Activated CD8-positive, alpha-beta T cell treated with anti-CD3 and anti-CD28 coated beads for 36 hours (primary cell): ENCODE measurements at regions not wholly inside any gene's neighbourhood (a gene's known extent, or its start where the extent isn't known, plus 50 kb on each side); places are given as distances from the start of the nearest gene placed in this dataset.

Source experiments
- ATAC-seq: fragments of 200-7000 bp; cut with Tn5 transposase; one replicate; pipeline ENCODE4 v1.10.0; 2021; ENCODE audit warnings: mild to moderate bottlenecking, moderate library complexity
- CTCF ChIA-PET: fragments of 350-600 bp; sonication (Branson Sonifier 250); formaldehyde crosslinking; loops from one replicate; lab custom pipeline; 2021; ENCODE audit warnings: antibody characterized with exemption; lab: Charles Lee
- POLR2A ChIA-PET: fragments of 350-600 bp; sonication (Branson Sonifier 250); formaldehyde crosslinking; loops from one replicate; lab custom pipeline; 2021; ENCODE audit warnings: antibody characterized with exemption; lab: Charles Lee
- DNase-seq: peaks from one replicate; pipeline ENCODE4 v3.0.0-alpha.2; 2020
- H3K27ac Mint-ChIP-seq: one replicate; pipeline ENCODE4 v1.8.0; 2021; ENCODE audit warnings: mild to moderate bottlenecking, mixed read lengths
- H3K27me3 Mint-ChIP-seq: one replicate; pipeline ENCODE4 v1.8.0; 2021; ENCODE audit warnings: mixed read lengths
- H3K36me3 Mint-ChIP-seq: one replicate; pipeline ENCODE4 v1.8.0; 2021; ENCODE audit warnings: low read depth, mixed read lengths
- H3K4me1 Mint-ChIP-seq: one replicate; pipeline ENCODE4 v1.8.0; 2021; ENCODE audit warnings: low read depth, mixed read lengths
- H3K4me3 Mint-ChIP-seq: one replicate; pipeline ENCODE4 v1.8.0; 2021; ENCODE audit warnings: mild to moderate bottlenecking, moderate library complexity, mixed read lengths
- H3K9me3 Mint-ChIP-seq: one replicate; pipeline ENCODE4 v1.8.0; 2021; ENCODE audit warnings: mixed read lengths
- intact Hi-C: fragments of 100-400 bp; cut with micrococcal nuclease; formaldehyde crosslinking; loops from one replicate; pipeline ENCODE4 v1.10.0; 2022
- TF ChIP-seq, protein P1 (sequence below): fragments of 200-600 bp; IDR thresholded peaks from one replicate; pipeline ENCODE4 v1.8.0; 2022; ENCODE audit warnings: antibody characterized with exemption, mild to moderate bottlenecking

GRCh38 chr14:46596236-46596635, 55.3 kb downstream of the RPL10L start:
- Mint-ChIP-seq H3K36me3 (no peaks in the 10 kb centered on the region), H3K27ac (no peak overlapping the region), H3K9me3 (peaks cover 2% of the 10 kb centered on the region), H3K4me1 (peaks cover 2% of the 10 kb centered on the region), H3K27me3 (no peaks in the 10 kb centered on the region), H3K4me3 (no peak overlapping the region)
- ChIA-PET CTCF (no interaction called here), POLR2A (no interaction called here)
- ATAC-seq (no peak), DNase-seq (no peak)
- TF ChIP-seq, protein P1, sequence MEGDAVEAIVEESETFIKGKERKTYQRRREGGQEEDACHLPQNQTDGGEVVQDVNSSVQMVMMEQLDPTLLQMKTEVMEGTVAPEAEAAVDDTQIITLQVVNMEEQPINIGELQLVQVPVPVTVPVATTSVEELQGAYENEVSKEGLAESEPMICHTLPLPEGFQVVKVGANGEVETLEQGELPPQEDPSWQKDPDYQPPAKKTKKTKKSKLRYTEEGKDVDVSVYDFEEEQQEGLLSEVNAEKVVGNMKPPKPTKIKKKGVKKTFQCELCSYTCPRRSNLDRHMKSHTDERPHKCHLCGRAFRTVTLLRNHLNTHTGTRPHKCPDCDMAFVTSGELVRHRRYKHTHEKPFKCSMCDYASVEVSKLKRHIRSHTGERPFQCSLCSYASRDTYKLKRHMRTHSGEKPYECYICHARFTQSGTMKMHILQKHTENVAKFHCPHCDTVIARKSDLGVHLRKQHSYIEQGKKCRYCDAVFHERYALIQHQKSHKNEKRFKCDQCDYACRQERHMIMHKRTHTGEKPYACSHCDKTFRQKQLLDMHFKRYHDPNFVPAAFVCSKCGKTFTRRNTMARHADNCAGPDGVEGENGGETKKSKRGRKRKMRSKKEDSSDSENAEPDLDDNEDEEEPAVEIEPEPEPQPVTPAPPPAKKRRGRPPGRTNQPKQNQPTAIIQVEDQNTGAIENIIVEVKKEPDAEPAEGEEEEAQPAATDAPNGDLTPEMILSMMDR = no peak
- intact Hi-C loops = no loop called here

- no peak overlapping the region for H3K4me3 Mint-ChIP-seq
- H3K27ac Mint-ChIP-seq = no peak overlapping the region
- H3K36me3 Mint-ChIP-seq = no peaks in the 10 kb centered on the region
- DNase-seq = no peak
- ChIA-PET CTCF (interaction anchor here (0.9 to 1.3 kb wide), 2 partner anchors 8 to 10 kb away, joined by 3 read pairs; no protein-coding TSS in a partner anchor), POLR2A (no interaction called here)
- no peak for ATAC-seq
- TF ChIP-seq, protein P1 = no peak
- intact Hi-C loops = no loop called here
- H3K9me3 Mint-ChIP-seq = peaks cover 6% of the 10 kb centered on the region
- no peaks in the 10 kb centered on the region for H3K4me1 Mint-ChIP-seq
- no peaks in the 10 kb centered on the region for H3K27me3 Mint-ChIP-seq
Measured at GRCh38 chr14:46582826-46583225, 68.8 kb downstream of the RPL10L start.

GRCh38 chr14:46581036-46581671, 70.4 kb downstream of the RPL10L start:
- Mint-ChIP-seq H3K4me3 (no peak overlapping the region), H3K4me1 (no peaks in the 10 kb centered on the region), H3K9me3 (peaks cover 8% of the 10 kb centered on the region), H3K36me3 (no peaks in the 10 kb centered on the region), H3K27me3 (no peaks in the 10 kb centered on the region), H3K27ac (no peak overlapping the region)
- intact Hi-C loops = no loop called here
- DNase-seq (peak; percentile 6), ATAC-seq (no peak)
- ChIA-PET CTCF (interaction anchor here (0.5 kb wide), 1 partner anchor 18 kb away, joined by 3 read pairs; no protein-coding TSS in a partner anchor), POLR2A (no interaction called here)
- TF ChIP-seq, protein P1 = peak; percentile 44

- TF ChIP-seq, protein P1 = no peak
- no peak overlapping the region for H3K27ac Mint-ChIP-seq
Measured at GRCh38 chr14:46574978-46575375, 76.6 kb downstream of the RPL10L start.

DNA sequence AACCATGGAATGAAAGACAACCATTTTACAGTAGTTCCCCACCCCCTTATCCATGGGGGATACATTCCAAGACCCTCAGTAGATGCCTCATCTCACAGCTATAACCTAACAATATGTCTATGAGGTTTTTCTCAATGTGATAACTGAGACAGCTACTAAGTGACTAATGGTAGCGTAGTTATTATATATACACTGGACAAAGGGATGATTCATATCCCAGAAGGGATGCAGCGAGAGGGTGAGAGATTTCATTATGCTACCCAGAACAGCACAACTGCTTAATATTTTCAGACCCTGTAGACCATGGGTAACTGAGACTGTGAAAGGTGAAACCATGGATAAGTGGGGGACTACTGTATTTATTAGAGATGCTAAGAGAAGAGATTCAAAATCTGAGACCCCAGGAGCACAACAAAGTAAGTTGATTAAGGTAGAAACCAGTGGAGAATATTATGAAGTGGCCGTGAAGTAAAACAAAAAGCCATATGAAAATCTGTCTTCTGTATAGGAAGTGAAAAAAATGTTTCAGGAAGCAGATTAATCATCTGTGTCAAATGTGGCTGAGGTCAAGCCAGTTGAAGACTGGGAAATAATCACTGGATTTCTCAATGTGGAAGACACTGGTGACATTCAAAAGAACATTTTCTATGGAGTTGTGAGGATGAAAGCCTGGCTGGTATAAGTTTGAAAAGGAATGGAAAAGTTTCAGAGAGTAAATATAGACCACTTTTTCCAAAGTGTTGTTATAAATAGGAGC, 77.2 kb downstream of the RPL10L start:
- POLR2A ChIA-PET = no interaction called here
- no peaks in the 10 kb centered on the region for H3K4me1 Mint-ChIP-seq
- no peaks in the 10 kb centered on the region for H3K36me3 Mint-ChIP-seq
- intact Hi-C loops = no loop called here
- H3K4me3 Mint-ChIP-seq = no peak overlapping the region
- CTCF ChIA-PET = interaction anchor here (0.6 kb wide), 1 partner anchor 17 kb away, joined by 3 read pairs; no protein-coding TSS in a partner anchor
- TF ChIP-seq, protein P1 = no peak
- no peaks in the 10 kb centered on the region for H3K27me3 Mint-ChIP-seq
- no peak for DNase-seq
- H3K27ac Mint-ChIP-seq = no peak overlapping the region
- peaks cover 8% of the 10 kb centered on the region for H3K9me3 Mint-ChIP-seq
- no peak for ATAC-seq

More at GRCh38 chr14:46574978-46575375, 76.6 kb downstream of the RPL10L start:
- no peaks in the 10 kb centered on the region for H3K36me3 Mint-ChIP-seq
- no peaks in the 10 kb centered on the region for H3K27me3 Mint-ChIP-seq
- H3K9me3 Mint-ChIP-seq = peaks cover 8% of the 10 kb centered on the region
- H3K4me1 Mint-ChIP-seq = no peaks in the 10 kb centered on the region
- ATAC-seq (no peak), DNase-seq (no peak)
- ChIA-PET CTCF (interaction anchor here (0.6 kb wide), 1 partner anchor 18 kb away, joined by 3 read pairs; no protein-coding TSS in a partner anchor), POLR2A (no interaction called here)
- H3K4me3 Mint-ChIP-seq = no peak overlapping the region
- intact Hi-C loops = no loop called here
